ENCODE measurements at regions not wholly inside any gene's neighbourhood (a gene's known extent, or its start where the extent isn't known, plus 50 kb on each side); places are given as distances from the start of the nearest gene placed in this dataset.
A peak's percentile ranks its signal among the peaks of the same experiment; 100 is the strongest.

DNA sequence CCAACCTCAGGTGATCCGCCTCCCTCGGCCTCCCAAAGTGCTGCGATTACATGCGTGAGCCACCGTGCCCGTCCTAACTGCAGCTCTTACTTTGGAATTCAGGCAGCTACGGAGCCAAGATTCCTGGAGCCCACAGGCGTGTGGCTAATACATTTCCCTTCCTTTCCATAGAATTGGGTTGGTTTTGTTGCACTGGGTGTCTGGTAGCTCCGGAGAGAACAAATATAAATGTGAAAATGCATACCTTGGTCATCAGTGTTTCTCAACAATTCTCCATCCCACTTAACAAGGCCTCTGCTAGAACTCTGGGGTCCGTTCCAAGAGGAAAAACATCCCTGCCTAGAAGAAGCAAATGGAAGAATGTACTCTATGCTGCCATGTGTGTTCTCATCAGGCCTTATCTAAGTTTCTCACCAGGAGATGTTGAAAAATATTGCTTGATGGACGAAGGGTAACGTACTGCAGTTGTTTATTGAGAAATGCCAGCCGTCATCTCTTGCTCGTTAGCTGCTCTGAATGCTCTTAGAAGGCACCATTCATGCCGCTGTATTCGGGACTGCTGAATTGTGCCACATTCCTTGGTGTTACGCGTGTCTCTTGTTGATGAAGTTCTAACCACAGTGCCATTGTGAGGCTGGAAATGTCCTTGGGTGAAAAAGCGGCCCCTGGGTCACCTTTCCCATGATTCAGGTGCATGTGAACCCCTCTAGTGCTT, 50.5 kb upstream of the CD99 start:
- DNase-seq: no peak
- H3K4me3 ChIP-seq: no peak overlapping the region
- intact Hi-C loops (cut with DNase I; ENCODE audit: low total_unique reads): no loop called here
- no peak overlapping the region for H3K27ac ChIP-seq
- no peak for TF ChIP-seq POLR2A (IDR thresholded peaks at IDR 0.05)
- TF ChIP-seq, protein P1, sequence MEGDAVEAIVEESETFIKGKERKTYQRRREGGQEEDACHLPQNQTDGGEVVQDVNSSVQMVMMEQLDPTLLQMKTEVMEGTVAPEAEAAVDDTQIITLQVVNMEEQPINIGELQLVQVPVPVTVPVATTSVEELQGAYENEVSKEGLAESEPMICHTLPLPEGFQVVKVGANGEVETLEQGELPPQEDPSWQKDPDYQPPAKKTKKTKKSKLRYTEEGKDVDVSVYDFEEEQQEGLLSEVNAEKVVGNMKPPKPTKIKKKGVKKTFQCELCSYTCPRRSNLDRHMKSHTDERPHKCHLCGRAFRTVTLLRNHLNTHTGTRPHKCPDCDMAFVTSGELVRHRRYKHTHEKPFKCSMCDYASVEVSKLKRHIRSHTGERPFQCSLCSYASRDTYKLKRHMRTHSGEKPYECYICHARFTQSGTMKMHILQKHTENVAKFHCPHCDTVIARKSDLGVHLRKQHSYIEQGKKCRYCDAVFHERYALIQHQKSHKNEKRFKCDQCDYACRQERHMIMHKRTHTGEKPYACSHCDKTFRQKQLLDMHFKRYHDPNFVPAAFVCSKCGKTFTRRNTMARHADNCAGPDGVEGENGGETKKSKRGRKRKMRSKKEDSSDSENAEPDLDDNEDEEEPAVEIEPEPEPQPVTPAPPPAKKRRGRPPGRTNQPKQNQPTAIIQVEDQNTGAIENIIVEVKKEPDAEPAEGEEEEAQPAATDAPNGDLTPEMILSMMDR (IDR thresholded peaks at IDR 0.05): no peak
- no peaks in the 10 kb centered on the region for H3K4me1 ChIP-seq
- no peaks in the 10 kb centered on the region for H3K36me3 ChIP-seq
- H3K9me3 ChIP-seq: no peaks in the 10 kb centered on the region
- H3K27me3 ChIP-seq: no peaks in the 10 kb centered on the region

DNA sequence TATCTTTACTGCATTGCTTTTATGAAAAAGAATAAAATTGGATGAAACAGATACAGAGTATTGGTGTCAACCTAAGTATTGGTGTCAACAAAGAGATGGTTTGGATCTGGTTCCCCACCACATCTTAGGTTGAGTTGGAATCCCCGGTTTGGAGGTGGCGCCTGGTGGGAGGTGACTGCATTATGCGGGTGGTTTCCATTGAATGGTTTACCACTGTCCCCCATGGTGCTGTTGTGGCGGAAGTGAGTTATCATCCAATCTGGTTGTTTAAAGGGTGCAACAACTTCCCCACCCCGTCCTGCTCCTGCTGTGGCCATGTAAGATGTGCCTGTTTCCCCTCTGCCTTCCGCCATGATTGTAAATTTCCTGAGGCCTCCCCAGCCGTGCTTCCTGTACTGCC, 52.8 kb upstream of the CD99 start:
- intact Hi-C loops (cut with DNase I; ENCODE audit: low total_unique reads): no loop called here
- Histone ChIP-seq H3K9me3 (no peaks in the 10 kb centered on the region), H3K4me3 (no peak overlapping the region)

DNA sequence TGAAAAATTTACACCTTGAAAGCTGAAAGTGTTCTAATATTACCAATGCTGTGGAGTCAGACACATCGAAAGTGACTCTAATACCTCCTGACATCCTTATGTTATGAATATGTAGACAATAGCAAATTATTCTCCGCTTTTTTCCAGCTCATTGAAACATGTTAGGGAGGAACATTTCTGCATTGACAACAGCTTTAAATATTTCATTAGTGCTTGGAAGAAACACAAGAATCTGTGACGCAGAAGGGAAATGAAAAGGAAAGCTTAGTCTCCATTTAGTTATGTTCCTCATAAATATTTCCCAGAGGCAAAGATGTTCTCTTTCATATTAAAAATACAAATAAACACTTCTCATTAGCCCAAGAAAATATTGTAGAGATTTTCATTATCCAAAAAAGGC, 55.8 kb upstream of the CD99 start:
- no peaks in the 10 kb centered on the region for H3K36me3 ChIP-seq
- intact Hi-C loops (cut with DNase I; ENCODE audit: low total_unique reads): no loop called here
- no peaks in the 10 kb centered on the region for H3K27me3 ChIP-seq
- peak overlapping the region; percentile 14 to 17 for H3K4me3 ChIP-seq
- peak overlapping the region; percentile 75 to 81 for H3K27ac ChIP-seq
- no peak for DNase-seq
- no peaks in the 10 kb centered on the region for H3K9me3 ChIP-seq
- H3K4me1 ChIP-seq: no peaks in the 10 kb centered on the region
- TF ChIP-seq, protein P1 (IDR thresholded peaks at IDR 0.05): no peak
- no peak for TF ChIP-seq POLR2A (IDR thresholded peaks at IDR 0.05)

More for the DNA sequence above, 52.8 kb upstream of the CD99 start:
- Histone ChIP-seq H3K4me1 (no peaks in the 10 kb centered on the region), H3K36me3 (no peaks in the 10 kb centered on the region), H3K27ac (no peak overlapping the region), H3K27me3 (no peaks in the 10 kb centered on the region)
- TF ChIP-seq POLR2A (IDR thresholded peaks at IDR 0.05): no peak
- TF ChIP-seq, protein P1 (IDR thresholded peaks at IDR 0.05): no peak
- DNase-seq: no peak

DNA sequence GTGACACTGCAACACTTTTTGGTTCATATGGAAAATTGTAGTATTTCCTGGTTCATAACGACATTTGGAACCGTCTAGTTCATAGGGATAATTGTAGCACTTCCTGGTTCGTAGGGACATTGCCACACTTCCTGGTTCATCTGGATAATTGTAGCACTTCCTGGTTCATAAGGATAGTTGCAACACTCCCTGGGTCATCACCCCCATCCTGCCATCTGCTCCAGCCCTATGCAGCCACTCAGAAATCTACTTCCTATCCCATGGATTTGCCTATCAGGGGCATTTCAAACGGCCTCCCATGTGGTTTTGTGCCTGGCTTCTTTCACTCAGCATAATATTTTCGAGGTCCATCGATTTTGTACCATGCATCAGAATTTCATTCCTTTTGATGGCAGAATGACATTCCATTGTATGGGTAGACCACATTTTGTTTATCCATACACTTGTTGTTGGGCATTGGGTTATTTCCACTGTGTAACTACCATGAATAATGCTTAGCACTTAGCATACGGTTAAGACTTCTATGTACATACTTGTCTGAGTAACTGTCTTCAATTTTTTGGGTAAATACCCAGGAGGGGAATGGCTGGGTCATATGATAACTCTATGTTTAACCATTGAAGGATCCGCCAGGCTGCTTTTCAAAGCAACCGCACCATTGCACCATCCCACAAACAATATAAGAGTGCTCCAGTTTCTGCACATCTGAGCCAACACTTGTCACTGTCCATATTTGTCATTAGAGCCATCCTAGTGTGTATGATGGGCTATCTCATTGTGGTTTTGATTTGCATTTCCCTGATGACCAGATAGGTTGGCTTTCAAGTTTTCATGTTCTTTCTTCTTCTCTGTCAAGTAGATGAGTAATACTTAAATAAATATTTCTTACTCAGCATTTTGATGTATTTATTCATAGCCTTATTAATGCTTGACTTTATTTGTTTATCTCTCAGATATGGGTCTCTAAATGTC, 58.3 kb upstream of the CD99 start:
- no peak for DNase-seq
- Histone ChIP-seq H3K27ac (no peak overlapping the region), H3K9me3 (no peaks in the 10 kb centered on the region), H3K4me1 (no peaks in the 10 kb centered on the region), H3K27me3 (no peaks in the 10 kb centered on the region), H3K36me3 (no peaks in the 10 kb centered on the region), H3K4me3 (no peak overlapping the region)
- no peak for TF ChIP-seq POLR2A (IDR thresholded peaks at IDR 0.05)
- TF ChIP-seq, protein P1 (IDR thresholded peaks at IDR 0.05): no peak
- intact Hi-C loops (cut with DNase I; ENCODE audit: low total_unique reads): no loop called here
